GM19452 (cell line): ENCODE measurements at regions not wholly inside any gene's neighbourhood (a gene's known extent, or its start where the extent isn't known, plus 50 kb on each side); places are given as distances from the start of the nearest gene placed in this dataset.
"Not testable (repeated sequence)": the region's sequence is repeated elsewhere in the genome, so short reads cannot be mapped to it uniquely, and the experiment has no call there.

Experiments used
- ATAC-seq: cut with Tn5 transposase; IDR thresholded peaks from one replicate; pipeline ENCODE4 v1.9.1; 2021; ENCODE audit not compliant: unreplicated experiment

DNA sequence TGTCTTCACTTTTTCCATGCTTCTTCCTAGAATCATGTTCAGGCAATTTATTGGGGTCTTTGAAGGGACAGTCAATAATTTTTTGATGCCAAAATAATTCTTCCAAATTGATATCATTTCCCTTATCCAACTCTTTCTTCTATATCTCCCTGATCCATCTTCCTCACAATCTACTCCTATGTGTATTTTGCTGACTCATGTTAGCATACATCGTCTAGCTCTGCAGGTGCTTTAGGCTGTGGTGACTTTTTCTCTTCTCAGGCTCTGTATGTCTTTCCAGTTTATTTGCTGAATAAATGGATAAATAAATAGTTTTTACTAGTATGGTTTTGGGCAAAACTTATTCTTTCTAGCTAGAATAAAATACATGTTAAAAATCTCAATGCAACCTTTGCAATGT is 1650.9 kb upstream of the TMEFF2 start:
- no peak for ATAC-seq

DNA sequence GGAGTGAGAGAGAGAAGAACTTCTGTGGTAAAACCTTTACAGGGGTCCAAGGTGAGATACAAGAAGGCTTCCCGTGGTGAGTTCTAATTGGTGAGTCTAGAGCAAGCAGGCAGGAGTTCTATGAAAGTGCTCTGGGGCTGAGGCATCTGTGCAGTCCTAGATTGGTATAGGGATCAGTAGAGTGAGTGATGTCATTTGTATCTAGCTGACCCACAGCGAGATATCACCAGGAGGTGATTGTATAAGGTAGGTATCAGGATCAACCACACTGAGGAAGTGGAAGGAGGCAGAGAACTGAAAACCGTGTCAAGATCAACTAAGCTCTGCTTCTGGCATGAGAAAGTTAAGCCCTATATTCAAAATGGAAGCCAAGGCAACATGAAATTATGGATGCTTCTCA is 1648.9 kb upstream of the TMEFF2 start:
- ATAC-seq = no peak

DNA sequence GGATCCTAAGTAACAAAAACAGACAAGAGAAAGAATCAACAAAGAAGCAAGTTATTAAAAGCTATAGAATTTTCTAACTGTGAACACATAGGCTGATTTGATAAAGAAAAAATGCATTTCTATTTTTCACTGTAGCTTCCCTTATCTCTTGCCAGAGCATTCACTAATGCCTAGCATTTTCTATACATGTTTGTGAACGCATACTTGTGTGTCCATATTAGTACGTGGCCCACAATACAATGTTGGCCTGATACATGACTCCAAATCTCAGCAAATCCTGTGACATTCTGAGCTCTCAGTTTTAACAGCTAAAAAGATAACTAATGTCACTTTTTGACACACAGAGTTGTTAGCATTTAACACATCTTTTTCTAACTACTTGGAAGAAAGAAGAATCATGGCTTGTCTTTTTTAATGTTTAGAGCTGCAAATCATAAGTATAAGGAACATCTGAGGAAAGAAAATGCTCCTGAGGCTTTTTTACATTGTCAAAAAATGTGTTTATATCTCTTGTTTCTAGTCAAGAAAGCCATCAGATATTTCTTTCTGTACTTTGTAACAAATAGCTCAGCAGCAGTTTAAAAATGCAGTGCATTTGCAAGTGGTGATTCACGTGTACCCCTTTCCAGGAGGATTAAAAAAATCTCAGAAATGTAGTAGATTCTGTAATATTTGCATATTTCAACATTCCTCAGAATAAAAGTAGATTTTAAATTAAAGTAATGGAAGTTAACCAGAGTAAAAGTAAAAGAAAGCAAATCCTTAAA is 1646.8 kb upstream of the TMEFF2 start:
- ATAC-seq = no peak

DNA sequence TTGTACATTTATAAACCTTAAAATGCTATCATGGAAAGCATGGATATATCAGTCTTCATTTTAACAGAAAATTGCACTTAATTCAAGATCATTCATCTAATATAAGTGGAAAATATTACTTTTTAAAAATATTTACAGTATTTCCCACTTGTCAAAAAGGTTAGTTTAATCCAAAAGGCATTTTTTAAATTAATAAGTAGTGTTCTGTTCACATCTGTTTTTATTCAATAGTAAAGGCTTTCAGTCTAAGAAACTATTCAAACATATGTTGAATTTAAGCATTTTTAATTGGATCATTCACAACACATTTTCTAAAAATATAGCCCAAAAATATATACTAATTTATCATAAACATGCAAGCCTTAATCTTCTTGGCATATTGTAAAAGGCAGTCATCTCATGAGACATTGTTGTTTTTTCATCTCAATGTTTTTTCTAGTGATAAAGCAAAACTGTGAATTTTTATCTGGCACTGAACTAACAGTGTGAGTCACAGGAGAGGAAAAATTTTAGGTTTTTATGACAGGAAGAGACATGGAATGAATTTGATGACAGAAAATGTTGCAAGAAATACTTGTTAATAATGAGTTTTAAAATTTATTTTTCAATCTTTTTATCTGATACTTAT is 1642.5 kb upstream of the TMEFF2 start:
- ATAC-seq = no peak

DNA sequence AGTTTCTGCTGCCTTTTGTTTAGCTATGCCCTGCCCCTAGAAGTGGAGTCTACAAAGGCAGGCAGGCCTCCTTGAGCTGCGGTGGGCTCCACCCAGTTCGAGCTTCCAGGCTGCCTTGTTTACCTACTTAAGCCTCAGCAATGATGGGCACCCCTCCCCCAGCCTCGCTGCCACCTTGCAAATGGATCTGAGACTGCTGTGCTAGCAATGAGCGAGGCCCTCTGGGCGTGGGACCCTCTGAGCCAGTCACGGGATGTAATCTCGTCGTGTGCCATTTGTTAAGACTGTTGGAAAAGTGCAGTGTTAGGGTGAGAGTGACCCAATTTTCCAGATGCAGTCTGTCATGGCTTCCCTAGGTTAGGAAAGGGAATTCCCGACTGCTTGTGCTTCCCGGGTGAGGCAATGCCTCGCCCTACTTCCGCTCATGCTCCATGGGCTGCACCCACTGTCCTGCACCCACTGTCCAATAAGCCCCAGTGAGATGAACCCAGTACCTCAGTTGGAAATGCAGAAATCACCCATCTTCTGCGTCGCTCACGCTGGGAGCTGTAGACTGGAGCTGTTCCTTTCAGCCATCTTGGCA is 1641.8 kb upstream of the TMEFF2 start:
- not testable (repeated sequence) for ATAC-seq

DNA sequence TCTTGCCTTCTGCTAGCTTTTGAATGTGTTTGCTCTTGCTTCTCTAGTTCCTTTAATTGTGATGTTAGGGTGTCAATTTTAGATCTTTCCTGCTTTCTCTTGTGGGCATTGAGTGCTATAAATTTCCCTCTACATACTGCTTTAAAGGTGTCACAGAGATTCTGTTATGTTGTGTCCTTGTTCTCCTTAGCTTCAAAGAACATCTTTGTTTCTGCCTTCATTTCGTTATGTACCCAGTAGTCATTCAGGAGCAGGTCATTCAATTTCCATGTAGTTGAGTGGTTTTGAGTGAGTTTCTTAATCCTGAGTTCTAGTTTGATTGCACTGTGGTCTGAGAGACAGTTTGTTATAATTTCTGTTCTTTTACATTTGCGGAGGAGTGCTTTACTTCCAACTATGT is 1639.2 kb upstream of the TMEFF2 start:
- not testable (repeated sequence) for ATAC-seq

DNA sequence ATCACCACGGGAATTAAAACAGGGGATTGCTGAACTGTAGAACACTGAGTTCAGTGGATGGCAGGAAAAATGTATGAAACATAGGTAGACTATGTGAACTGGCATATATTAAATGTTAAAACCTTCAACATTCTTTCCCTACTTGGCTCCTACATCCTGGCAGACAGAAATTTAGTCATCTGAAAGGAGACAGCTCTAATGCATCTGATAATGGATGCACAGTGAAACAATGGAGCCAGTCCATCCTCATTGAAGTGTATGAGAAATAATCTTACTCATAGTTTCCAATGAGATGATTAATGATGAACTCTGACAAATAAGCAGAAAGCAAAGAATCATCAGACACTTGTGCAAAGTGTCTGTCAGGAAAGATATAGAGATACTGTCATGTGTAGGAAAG is 1629.7 kb upstream of the TMEFF2 start:
- ATAC-seq = no peak

DNA sequence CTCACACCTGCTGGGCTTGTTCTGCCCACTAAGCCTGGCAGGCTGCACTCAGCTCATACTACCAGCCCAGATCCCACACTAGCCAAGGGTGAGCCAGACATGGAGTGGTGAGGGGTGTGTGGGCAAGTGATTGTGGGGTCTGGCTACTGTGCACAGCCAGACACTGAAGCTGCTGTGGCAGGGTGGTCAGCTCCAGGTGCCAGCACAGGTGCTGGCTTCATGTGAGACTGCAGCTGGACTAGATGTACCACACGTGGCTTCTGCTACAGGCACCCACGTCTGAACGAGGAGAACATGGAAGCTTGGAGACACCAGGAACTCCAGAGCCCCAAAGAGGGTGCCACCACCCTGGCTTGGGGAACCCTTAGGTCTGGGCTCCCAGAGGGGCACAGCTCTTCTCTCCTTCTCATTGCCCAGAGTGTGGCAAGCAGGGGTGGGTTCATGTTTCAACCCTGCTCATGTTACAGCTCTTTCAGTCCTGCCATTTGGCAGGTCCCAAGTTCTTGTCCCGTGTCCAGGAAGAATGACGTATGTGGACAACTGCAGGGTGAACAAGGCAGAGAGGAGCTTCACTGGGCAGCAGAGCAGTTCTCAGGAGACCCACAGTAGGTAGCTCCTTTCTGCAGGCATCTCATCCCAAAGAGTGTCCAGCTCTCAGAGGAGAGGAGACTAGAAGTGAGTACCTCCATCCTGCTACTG is 1624.2 kb upstream of the TMEFF2 start:
- ATAC-seq = no peak

DNA sequence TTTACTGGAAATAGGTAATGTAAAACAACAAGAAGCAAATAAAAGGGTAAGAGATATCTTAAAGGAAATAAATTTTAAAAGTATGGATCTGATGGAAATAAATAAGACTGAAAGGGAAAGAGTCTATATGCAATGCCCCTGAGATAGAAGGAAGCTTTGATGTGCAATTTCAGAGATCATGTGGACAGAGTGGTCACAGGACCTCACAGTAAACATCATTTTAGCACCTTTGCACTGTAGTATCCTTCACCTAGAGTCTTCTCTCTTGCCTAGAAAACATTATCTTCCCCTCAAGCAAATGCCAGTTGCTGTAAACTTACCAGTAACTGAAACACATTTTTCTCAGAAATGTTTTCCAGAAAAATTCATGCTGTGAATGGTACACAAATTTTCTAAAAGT is 1621.3 kb upstream of the TMEFF2 start:
- ATAC-seq = no peak

DNA sequence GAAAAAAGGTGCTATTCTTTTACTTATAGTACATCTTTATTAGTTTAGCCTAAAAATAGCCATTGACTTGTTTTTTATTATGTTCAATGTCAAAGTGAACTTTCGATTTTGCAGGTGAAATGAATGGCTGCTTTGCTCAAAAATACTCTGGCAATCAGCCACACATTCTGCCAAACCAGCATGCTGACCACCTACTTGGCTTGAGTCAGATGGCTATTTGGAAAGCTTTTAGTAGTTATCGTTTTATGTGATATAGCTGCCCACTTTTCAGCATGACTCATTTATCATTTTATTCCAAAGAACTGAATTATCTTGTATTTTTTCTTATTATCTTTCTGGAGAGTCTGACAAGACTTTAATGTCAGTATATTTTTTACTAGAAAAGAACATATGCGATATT is 1615.8 kb upstream of the TMEFF2 start:
- ATAC-seq = no peak

DNA sequence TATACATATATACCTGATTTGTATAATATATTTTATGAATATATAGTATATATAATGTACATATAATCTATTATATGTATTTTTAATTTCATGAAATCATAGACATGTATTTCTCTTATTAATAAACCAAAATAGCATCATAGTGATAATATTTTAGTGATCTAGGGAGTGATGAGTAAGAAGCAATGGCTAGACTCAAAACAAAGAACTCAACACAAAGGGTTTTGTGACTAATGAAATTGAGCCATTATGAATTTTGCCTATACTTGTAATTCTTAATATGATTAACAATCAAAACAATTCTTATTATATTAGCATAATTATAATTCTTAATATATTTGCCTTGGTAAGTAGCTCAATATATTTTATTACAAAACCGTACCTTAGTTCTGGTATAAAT is 1614.1 kb upstream of the TMEFF2 start:
- ATAC-seq = no peak

DNA sequence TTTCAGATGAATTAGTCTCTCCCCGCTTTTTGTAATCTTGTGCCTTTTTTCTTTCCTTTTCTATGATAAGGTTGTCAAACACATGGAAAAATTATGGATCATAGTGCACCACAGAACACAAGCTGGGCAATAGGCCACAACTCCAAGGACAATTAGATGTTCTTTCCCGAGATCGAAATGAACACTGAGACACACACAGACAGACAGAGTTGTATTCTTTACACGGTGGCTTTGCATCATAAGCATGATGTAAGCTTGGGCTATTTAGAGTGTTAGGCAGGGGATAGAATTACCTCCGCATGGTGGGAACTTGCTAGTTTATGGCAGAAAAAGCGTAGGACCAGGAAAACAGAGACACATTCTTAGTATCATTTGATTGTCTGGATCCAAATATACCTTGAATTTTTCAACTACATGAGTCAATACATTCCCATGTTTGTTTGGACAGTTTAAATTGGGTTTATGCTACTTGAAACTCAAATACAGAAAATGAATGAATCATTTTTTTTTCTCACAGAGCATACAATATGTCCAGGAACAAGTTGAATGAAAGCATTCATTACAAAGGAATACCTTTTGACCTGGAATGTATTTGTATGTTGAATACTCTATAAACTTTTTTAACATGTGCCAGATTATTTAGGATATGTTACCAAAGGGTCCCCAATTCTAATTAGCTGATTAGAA is 1611.5 kb upstream of the TMEFF2 start:
- ATAC-seq = no peak

DNA sequence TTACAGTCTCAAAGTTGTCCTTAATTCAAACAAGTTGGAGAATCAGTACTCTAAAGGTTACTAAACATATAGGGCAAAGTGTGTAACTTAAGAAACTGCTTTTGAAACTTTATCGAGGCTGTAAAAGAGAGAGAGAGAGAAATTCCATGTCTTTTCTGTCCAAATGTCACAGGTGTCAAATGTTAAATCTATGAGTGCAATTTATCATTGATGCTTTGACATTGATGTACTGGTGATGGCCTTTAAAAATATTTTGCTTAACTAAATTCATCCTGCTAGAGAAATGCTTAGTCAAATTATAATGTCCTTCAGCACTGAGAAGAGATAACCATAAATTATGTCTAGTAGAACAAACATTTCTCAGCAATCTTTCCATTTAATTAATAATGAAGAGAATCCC is 1602.1 kb upstream of the TMEFF2 start:
- ATAC-seq = no peak

DNA sequence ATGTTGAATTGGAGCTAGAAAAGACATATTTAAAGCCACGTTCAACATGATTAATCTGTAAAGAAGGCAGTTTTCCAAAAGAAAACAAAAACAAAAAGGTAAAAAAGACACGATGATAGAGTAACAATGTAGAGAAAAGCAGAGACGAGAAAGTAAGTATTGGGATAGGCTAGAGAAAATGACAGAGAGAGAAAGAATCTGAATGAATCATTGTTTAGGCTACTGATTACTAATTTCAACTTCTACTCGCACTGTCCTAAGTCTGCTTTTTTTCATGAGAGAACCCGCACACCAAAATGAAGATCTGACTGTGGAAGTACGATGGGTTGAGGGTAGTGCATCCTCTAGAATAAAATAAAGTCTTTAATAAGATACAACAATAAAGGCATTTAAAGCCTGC is 1599.2 kb upstream of the TMEFF2 start:
- ATAC-seq = no peak

DNA sequence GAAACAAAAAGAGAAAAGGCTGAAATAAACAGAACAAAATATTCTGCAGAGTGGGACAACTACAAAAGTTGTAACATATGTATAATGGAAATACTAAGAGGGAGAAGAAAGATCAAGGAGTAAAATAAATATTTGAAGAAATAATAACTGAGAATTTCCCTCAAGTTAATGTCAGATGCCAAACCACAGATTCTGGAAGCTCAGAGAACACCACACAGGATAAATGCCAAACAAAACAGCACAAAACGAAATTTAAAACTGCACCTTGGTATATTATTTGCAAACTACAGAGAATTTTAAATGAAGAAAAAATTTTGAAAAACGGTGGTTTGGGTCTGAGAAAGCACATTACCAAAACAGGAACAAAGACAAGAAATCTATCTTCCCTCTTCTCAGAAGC is 1588.9 kb upstream of the TMEFF2 start:
- ATAC-seq = no peak

DNA sequence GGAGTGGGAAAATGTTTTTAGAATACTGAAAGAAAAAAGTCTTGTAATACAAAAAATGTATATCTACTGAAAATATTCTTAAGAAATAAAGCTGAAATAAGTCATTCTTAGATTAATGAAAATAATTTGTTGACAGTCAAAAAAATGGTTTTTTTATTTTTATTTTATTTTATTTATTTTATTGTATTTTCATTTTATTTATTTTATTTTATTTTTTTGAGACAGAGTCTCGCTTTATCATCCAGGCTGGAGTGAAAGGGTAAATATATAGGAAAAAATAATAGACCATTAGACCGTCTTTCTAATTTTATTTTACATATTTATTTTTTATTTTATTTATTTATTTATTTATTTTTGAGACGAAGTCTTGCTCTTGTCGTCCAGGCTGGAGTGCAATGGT is 1583.6 kb upstream of the TMEFF2 start:
- ATAC-seq = no peak

DNA sequence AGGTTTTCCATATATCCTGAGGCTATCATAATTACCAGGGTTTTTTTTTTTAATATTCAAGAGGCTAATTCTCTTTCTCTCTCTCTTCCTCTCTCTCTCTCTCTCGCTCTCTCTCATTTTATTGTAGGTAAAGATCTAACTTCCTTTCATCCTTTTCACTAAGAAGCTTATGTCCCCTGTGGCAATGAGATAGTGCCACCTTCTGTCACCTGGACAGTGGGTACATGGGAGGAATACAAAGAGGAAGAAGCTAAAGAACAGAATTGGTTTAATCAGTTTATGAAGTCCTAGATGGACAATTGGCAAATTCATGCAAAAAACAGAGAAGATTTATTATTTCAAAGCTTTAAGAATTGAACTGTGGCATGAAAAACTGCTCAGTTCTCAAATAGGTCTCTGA is 1582.3 kb upstream of the TMEFF2 start:
- ATAC-seq = no peak

DNA sequence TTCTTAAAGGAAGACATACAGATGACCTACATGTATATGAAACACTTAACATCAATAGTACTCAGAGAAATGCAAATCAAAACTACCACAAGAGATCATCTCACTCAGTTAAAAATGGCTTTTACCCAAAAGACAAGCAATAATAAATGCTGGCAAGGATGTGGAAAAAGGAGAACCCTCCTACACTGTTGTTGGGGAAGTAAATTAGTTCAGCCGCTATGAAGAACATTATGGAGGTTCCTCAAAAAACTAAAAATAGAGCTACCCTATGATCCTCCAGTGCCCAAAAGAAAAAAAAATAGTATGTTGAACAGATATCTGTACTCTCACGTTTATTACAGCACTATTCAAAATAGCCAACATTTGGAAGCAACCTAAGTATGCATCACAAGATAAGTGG is 1579.4 kb upstream of the TMEFF2 start:
- ATAC-seq = no peak

DNA sequence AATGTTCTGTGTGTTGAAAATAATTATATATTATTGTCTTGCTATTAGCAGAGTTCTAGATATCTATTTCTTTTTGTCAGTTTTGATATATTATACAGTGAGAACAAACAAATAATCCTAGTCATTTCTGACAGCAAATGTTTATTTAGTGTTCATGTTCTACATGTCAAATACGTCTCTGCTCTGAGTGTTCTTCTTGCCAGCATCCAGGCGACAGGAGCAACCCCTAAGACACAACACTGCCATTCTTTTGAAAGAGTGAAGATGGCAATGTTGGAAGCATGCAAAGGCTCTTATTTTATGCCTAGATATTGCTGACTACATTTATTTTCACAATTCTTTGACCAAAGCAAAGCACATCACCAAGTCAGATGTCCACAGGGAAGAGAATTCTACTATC is 1556.6 kb upstream of the TMEFF2 start:
- ATAC-seq = no peak

DNA sequence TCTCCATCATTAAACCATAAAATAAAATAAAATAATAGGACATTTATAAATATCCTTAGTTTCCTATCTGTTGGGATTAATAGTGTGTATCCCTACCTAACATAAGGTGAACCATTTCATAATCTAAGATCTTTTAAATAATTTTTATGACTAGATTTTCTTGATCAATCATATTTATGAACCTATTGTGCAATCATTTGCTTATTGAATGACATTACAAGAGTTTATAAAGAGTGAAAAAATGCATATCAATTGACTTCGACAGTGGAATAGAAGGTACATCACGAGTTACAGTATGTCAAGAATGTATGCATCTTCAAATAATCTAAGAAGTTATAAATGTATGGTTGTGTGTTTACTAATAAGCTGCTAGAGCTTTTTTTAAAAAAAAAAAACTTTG is 1554.8 kb upstream of the TMEFF2 start:
- ATAC-seq = no peak

DNA sequence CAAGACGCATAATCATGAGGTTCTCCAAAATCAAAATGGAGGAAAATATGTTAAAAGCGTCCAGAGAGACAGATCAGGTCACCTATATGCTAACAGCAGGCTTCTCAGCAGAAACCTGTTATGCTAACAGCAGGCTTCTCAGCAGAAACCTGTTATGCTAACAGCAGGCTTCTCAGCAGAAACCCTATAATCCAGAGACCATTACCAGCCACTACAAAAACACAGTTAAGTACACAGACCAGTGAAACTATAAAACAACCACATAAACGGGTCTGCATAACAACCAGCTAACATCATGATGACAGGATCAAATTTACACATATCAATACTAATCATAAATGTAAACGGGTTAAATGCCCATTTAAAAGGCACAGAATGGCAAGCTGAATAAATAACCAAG is 1548.4 kb upstream of the TMEFF2 start:
- no peak for ATAC-seq
